Right lobe of liver (tissue), 4 donors: ENCODE measurements at regions not wholly inside any gene's neighbourhood (a gene's known extent, or its start where the extent isn't known, plus 50 kb on each side); places are given as distances from the start of the nearest gene placed in this dataset.

Experiments
- CTCF ChIP-seq, 4 donors: fragments of 200-600 bp in 3 of 4; fragments of 450-650 bp in 1 of 4; IDR thresholded peaks; one replicate each; pipeline versions ENCODE4 v1.5.1 to v1.8.0; 2016 to 2022; ENCODE audit warnings: antibody characterized with exemption in 4 of 4, mild to moderate bottlenecking in 2 of 4
- POLR2A ChIP-seq: fragments of 450-650 bp; IDR thresholded peaks from one replicate; pipeline ENCODE4 v1.6.1; 2017; ENCODE audit warnings: antibody characterized with exemption, mild to moderate bottlenecking
- donor health status: DM: no; HTN: no; CAD: no.
- donor health status: DM: no; HTN: no; CAD: no.
- donor health status: DM: no; HTN: yes; CAD: no.

- no peak for TF ChIP-seq CTCF (IDR thresholded peaks at IDR 0.05)
- no peak for TF ChIP-seq POLR2A
These were observed 459.3 kb downstream of the BRD1 start for GRCh38 chr22:49368221-49368975.
